ENCODE measurements at regions not wholly inside any gene's neighbourhood (a gene's known extent, or its start where the extent isn't known, plus 50 kb on each side); places are given as distances from the start of the nearest gene placed in this dataset.

- Histone ChIP-seq H3K4me1 (no peaks in the 10 kb centered on the region), H3K36me3 (replicated peaks in 1 of 2; ENCODE audit: insufficient read depth in 1 of 2, low read depth in 2 of 2) (no peaks in the 10 kb centered on the region), H3K9me3 (no peaks in the 10 kb centered on the region), H3K4me3 (no peak overlapping the region), H3K27me3 (no peaks in the 10 kb centered on the region), H3K27ac (no peak overlapping the region)
- DNase-seq, result no peak
- ATAC-seq, result no peak
- intact Hi-C loops (cut with DNase I), result no loop called here
- TF ChIP-seq POLR2A (IDR thresholded peaks at IDR 0.05) (no peak), CTCF (IDR thresholded peaks at IDR 0.05) (no peak)
- 22 to 46% methylated on average over 1 of the region's 1 CpG for WGBS, 2 donors
These were observed 51.5 kb upstream of the MTNR1B start for GRCh38 chr11:92917927-92918326.

DNA sequence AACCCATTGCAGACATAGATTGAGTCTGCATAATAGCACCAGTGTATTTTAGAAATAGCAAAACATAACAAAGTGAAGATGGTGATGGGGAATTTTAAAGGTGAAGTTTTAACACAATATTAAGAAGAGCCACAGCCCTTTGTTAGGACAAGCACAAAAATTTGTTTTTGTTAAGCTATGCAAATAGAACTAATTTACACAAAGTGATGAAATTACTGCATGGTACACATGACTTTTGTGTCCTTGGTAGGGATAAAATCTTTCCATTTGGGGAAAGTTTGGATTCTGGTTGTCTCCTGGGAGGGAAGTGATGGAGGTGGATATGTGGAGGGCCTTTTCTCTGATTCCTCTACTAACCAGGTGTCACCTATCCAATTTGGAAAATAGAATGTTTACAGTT lies 50.4 kb upstream of the MTNR1B start:
- intact Hi-C loops (cut with DNase I), result no loop called here

More for the DNA sequence above, 50.4 kb upstream of the MTNR1B start:
- DNase-seq (no peak), ATAC-seq (no peak)
- Histone ChIP-seq H3K27me3 (no peaks in the 10 kb centered on the region), H3K27ac (no peak overlapping the region), H3K9me3 (no peaks in the 10 kb centered on the region), H3K4me3 (no peak overlapping the region), H3K36me3 (replicated peaks in 1 of 2; ENCODE audit: insufficient read depth in 1 of 2, low read depth in 2 of 2) (no peaks in the 10 kb centered on the region), H3K4me1 (no peaks in the 10 kb centered on the region)
- TF ChIP-seq CTCF (IDR thresholded peaks at IDR 0.05), result no peak
- no peak for TF ChIP-seq POLR2A (IDR thresholded peaks at IDR 0.05)

All from body of pancreas (tissue), 4 donors.